ENCODE measurements at regions not wholly inside any gene's neighbourhood (a gene's known extent, or its start where the extent isn't known, plus 50 kb on each side); places are given as distances from the start of the nearest gene placed in this dataset.
"Not testable (repeated sequence)": the region's sequence is repeated elsewhere in the genome, so short reads cannot be mapped to it uniquely, and the experiment has no call there.

- FAIRE-seq (no peak), DNase-seq (ENCODE audit: extremely low spot score, insufficient read length, low read depth) (no peak)
These were observed 281.2 kb downstream of the MYCN start for GRCh38 chr2:16221461-16222010.

GRCh38 chr2:16219292-16219975, 279.1 kb downstream of the MYCN start:
- DNase-seq (ENCODE audit: extremely low spot score, insufficient read length, low read depth), result no peak
- FAIRE-seq, result no peak

- FAIRE-seq, result no peak
- no peak for DNase-seq (ENCODE audit: extremely low spot score, insufficient read length, low read depth)
These were observed 278.3 kb downstream of the MYCN start for GRCh38 chr2:16218625-16219024.

- FAIRE-seq (no peak), DNase-seq (ENCODE audit: extremely low spot score, insufficient read length, low read depth) (no peak)
These were observed 277.8 kb downstream of the MYCN start for GRCh38 chr2:16218161-16218560.

GRCh38 chr2:16217741-16218140, 277.4 kb downstream of the MYCN start:
- not testable (repeated sequence) for DNase-seq (ENCODE audit: extremely low spot score, insufficient read length, low read depth); FAIRE-seq

GRCh38 chr2:16217291-16217690, 276.9 kb downstream of the MYCN start:
- FAIRE-seq (no peak), DNase-seq (ENCODE audit: extremely low spot score, insufficient read length, low read depth) (no peak)

DNA sequence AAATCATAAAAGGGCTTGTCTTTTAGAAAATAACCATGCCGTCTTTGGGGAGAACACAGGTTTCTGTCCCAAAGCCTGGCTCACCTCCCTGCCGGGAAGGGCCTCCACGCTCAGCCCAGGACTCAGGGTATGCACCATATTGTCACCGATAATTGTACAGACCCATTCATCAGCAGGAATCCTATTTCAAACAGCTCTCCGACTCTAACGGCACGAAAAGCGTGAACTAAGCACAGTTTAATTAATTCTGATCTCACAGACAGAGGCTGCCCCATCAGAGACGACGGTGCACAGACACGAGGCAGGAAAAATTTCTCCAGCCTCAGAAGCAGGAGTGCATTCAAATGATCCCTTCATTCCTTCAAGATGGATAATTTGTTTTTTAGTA, 276.2 kb downstream of the MYCN start:
- no peak for DNase-seq (ENCODE audit: extremely low spot score, insufficient read length, low read depth)

DNA sequence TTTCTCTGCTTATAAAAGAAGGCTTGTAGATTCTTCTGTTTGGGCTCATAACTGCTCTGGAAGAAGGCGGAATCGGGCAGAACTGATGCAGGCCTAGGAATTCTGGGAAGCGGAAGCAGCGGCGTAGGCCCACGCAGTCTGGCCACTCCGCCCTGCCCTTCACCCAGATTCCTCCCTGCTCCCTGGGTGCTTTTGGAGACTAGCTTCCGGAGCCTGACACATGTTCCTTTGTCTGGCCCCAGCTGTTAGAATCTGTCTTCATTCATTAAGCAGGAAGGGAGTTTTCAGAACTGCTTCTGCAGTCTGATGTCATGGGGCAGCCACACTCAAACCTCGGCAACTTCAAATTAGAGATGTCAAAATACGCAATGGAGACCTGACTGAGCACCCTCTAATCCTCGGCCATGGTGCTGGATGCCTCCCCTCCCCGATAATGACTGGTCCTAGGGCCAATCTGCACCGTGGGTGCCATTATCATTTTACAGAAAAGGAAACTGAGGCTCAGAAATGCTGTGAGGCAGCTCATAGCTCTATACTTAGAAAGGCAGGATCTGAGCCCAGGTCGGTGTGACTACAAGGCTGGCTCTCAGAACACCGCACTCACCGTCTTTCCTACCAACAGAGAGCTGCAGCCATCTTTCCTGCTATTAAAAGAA, 275.7 kb downstream of the MYCN start:
- DNase-seq (ENCODE audit: extremely low spot score, insufficient read length, low read depth) (no peak), FAIRE-seq (no peak)

More for the DNA sequence above, 276.2 kb downstream of the MYCN start:
- no peak for FAIRE-seq

DNA sequence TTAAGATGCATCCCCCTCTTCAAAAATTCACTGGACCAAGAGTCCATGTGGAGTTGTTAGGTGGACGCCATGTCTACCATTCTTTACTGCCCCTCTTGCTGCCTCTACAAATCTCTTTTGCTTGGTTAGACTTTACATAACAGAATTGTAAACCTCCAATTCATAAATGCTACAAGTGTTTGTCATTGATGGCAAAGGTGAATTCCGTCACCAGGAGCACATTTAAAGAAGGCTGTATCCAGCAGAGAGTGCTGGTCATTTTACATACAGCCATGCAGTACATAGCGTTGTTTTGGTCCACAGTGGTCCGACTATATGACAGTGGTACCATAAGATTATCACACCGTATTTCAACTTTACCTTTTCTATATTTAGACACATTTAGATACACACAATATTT, 274.5 kb downstream of the MYCN start:
- FAIRE-seq (no peak), DNase-seq (ENCODE audit: extremely low spot score, insufficient read length, low read depth) (no peak)

GRCh38 chr2:16214391-16214790, 274.0 kb downstream of the MYCN start:
- no peak for FAIRE-seq
- DNase-seq (ENCODE audit: extremely low spot score, insufficient read length, low read depth), result no peak

DNA sequence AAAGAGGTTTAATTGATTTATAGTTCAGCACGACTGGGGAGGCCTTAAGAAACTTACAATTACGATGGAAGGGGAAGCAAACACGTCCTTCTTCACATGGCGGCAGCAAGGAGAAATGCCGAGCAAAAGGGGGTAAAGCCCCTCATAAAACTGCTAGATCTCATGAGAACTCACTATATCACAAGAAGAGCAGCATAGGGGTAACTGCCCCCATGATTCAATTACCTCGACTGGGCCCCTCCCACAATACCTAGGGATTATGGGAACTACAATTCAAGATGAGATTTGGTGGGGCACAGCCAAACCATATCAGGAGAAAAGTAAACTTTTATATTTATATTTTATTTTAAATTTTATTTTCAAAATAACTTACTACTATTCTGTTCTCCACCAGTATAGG, 272.0 kb downstream of the MYCN start:
- DNase-seq (ENCODE audit: extremely low spot score, insufficient read length, low read depth) (no peak), FAIRE-seq (no peak)

- DNase-seq (ENCODE audit: extremely low spot score, insufficient read length, low read depth) (no peak), FAIRE-seq (no peak)
These were observed 271.0 kb downstream of the MYCN start for GRCh38 chr2:16211341-16211740.

DNA sequence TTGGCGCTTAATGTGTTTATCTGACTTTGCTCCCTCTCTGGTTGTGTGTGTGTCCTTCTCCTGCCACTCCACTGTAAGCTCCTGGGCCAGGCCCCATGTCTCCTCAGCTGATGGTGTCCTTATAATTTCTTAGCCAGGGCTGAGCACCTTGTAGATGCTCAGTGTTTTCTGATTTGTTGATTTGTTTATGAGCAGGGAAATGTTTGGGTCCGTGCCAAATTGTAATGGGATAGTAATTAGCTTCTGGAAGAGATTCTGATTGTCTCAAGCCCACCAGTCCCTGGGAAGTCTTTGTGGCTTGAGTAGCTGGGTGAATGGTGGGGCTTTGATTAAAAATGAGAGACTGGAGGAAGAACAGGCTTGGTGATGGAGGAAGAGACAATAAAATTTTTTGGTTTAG, 270.5 kb downstream of the MYCN start:
- DNase-seq (ENCODE audit: extremely low spot score, insufficient read length, low read depth) (no peak), FAIRE-seq (no peak)

GRCh38 chr2:16209799-16210198, 269.4 kb downstream of the MYCN start:
- DNase-seq (ENCODE audit: extremely low spot score, insufficient read length, low read depth), result no peak
- no peak for FAIRE-seq

GRCh38 chr2:16208921-16209320, 268.6 kb downstream of the MYCN start:
- DNase-seq (ENCODE audit: extremely low spot score, insufficient read length, low read depth), result no peak
- no peak for FAIRE-seq

DNA sequence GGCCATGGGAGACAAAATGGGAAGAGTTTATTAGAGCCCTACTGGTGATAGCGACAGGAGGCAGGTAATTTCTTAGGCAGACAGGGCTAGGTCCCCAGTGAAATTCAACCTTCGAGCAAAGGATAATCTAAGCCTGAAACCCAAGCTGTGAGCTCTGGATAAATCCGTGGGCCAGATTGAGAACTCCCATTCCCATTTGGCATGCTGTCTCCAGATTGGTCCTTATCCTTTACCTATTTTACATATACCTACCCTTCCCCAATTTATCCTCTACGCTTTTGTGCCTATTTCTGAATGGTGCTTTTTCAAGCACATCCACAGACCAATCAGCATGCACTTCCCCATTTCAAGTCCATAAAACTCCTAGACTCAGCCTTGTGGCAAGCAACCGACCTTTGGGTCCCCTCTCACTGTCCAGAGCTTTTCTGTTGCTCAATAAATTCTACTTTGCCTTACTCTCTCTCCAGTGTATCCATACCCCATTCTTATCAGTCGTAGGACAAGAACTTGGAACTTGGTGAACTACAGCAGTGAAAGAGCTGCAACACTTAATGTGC, 268.0 kb downstream of the MYCN start:
- FAIRE-seq (no peak), DNase-seq (ENCODE audit: extremely low spot score, insufficient read length, low read depth) (no peak)

DNA sequence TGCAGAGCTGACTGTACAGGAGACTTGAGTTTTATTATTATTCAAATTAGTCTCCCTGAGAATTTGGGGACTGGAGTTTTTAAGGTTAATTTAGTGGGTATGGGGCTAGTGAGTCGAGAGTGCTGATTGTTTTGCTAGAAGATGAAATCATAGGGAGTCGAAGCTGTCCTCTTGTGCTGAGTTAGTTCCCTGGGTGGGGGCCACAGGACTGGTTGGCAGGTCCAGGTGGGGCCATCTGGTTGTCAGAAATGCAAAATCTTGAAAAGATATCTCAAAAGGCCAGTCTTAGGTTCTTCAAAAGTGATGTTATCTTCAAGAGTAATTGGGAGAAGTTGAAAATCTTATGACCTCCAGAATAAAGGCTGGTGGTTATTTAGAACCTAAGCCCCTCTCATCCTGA, 267.3 kb downstream of the MYCN start:
- no peak for DNase-seq (ENCODE audit: extremely low spot score, insufficient read length, low read depth)
- no peak for FAIRE-seq

GRCh38 chr2:16207151-16207550, 266.8 kb downstream of the MYCN start:
- DNase-seq (ENCODE audit: extremely low spot score, insufficient read length, low read depth) (no peak), FAIRE-seq (no peak)

GRCh38 chr2:16206191-16206944, 266.0 kb downstream of the MYCN start:
- no peak for FAIRE-seq

DNA sequence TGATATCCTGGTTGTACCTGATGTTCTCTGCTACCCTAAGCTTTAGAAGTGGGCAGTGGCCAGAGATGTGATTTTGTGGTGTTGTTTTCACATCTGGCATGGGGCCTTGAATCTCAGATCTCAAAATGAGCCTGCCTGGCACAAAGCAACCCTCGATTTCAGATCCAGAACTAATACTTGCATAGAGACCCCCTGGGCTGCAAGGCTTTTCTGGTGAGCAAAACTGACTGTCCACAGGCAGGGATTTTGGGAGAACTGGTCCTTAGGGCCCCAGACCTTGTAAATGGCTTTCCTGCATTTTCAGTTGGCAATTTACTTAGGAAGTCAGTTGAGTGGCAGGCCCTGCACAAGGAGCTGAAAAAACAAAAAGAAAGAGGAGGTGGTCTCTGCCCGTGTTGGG, 265.3 kb downstream of the MYCN start:
- FAIRE-seq (no peak), DNase-seq (ENCODE audit: extremely low spot score, insufficient read length, low read depth) (no peak)

More at GRCh38 chr2:16206191-16206944, 266.0 kb downstream of the MYCN start:
- no peak for DNase-seq (ENCODE audit: extremely low spot score, insufficient read length, low read depth)

Data from GM18507 (cell line).